Glomerular endothelial cell (primary cell): ENCODE measurements at regions not wholly inside any gene's neighbourhood (a gene's known extent, or its start where the extent isn't known, plus 50 kb on each side); places are given as distances from the start of the nearest gene placed in this dataset.
"Not testable (repeated sequence)": the region's sequence is repeated elsewhere in the genome, so short reads cannot be mapped to it uniquely, and the experiment has no call there.

Experiments used
- DNase-seq: peaks from one replicate; pipeline ENCODE4 v3.0.0-alpha.2; 2011; ENCODE audit warnings: low read depth, low spot score; ENCODE audit errors: extremely low read depth

DNA sequence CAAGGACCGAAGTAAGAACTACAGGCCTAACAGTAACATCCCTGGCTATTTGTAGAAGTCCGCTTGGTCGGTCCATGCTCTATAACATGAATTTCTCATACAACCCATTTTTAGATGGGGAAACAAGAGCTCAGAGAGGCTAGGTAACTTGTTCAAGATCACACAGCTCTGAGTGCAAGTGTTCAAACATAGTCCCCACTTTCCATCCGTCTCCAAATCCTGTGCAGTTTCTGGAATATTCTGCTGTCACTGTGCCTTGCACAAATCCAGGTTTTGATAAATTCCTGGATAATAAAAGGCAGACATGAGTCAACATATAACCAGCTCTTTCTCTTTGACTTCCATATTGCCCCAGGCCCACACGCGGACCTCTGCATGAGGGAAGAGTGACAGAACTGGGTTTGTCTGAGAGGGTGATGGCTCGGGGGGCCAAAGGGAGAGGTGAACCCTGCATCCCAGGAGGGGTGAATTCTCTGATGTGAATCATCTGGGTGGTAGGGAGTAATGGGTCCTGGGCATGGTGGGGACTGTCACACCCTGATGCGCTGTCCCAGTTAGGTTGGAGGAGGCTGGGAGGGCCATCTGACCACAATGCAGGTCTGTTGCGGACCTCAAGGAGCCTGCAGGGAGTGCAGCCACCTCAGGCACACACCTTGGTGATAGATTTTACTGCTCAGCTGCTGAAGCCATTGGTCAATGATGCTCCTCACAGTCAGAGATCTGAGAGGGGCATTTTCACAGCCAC, 162.2 kb downstream of the SMAD6 start:
- DNase-seq = no peak

DNA sequence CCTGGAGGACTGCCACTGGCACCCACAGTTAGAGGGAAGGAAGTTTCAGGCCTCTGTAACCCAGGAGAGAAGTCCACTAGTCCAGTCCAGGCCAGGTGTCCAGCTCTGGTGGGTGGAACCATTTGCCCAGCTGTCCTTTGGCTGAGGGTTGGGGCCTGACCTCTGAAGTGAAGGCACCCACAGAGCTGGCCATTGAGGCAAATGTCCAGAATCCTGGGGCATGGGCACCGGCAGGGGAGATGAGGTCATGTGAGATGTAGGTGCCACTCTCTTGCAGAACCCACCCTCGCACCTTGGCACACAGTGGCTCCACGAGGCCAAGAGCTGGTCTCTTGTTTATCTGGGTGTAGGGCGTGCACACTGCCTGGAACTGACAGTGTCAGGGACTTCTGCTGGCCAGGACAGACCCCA, 162.8 kb downstream of the SMAD6 start:
- no peak for DNase-seq

DNA sequence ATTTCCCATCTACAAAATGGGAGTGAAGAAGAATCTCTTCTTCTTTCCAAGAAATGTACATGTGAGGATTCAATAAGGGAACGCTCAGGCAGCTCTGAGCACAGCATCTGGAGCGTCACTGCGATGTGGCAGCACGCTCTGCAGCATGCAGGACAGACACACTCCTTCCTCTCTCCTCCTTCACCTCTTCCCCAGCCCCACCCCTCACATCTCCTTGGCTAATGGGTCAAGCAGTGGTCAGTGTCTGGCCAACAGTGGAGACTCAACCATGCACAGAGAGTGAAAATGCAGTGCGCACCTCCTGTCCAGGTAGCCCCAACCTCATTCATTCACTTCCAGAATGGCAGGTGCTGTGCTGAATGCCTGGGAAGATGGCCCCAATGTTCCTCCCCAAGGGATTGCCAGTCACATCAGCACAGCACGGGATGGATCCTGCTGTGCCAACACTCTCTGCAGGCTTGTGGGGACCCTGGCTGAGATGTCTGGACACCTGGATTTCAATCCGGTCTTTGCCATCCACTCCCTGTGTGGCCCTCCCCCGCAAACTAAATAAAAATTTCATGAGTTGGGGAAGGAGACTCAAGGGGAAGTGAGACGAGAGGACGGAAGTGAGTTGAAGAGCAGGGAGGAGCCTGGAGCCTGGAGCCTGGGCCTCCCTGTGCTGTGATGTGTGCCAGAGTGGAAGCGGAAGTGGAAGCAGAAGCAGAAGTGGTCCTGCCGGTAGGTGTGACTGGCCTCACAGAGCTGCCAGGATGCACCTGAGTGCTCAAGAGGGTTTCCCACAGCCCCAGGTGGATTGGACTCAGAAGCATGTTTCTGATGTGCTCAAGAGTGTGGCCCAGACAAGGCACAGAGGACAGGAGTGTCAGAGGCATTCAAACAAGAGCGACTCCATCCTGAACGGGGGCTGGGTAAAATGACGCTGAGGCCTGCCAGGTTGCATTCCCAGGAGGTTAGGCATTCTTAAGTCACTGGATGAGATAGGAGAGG, 163.9 kb downstream of the SMAD6 start:
- DNase-seq = no peak

DNA sequence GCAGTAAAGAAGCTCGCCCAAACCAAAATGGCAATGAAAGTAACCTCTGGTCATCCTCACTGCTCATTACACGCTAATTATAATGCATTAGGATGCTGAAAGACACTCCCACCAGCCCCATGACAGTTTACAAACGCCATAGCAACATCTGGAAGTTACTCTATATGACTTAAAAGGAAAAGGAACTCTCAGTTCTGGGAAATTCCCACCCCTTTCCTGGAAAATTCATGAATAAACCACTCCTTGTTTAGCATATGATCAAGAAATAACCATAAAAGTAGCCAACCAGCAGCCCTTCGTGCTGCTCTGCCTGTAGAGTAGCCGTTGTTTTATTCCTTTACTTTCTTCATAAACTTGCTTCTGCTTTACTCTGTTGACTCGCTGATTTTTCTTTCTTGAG, 164.6 kb downstream of the SMAD6 start:
- DNase-seq = no peak

DNA sequence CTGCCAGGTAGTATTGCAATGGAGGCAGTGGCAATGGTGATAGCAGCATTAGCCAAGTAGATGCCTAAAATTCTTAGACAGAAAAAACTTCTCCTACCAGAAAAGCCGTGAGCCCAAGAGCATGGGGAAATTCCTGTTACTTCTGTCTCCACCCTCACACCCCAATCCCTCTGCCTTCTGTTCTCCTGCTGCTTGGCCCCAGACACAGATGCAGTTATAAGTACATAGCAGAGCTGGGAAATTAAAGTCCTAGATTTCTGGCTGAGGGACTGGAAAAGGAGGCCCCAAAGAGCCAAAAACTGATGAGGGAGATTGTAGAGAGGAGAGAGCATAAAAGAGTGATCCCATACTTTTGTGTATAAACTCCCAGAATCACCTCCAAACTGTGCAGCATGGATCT, 166.9 kb downstream of the SMAD6 start:
- DNase-seq = no peak

- DNase-seq = no peak
Observed at GRCh38 chr15:66870880-66871388, 168.9 kb downstream of the SMAD6 start.

DNA sequence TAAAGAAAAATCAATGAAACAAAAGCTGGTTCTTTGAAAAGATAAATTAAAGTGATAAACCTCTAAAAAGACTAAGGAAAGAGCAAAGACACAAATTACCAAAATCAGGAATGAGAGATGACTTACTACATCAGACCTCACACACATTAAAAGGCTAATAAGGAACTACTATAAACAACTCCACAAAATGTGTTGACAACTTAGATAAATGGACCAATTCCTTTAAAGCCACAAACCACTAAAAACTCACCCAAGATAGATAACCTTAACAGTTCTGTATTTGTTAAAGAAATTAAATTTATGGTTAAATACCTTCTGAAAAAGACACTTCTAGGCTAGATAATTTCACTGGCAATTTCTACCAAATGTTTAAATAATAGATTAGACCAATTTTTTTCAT, 170.4 kb downstream of the SMAD6 start:
- no peak for DNase-seq

GRCh38 chr15:66873331-66873730, 171.3 kb downstream of the SMAD6 start:
- not testable (repeated sequence) for DNase-seq

GRCh38 chr15:66873856-66874255, 171.8 kb downstream of the SMAD6 start:
- no peak for DNase-seq

GRCh38 chr15:66875588-66876420, 173.8 kb downstream of the SMAD6 start:
- no peak for DNase-seq

DNA sequence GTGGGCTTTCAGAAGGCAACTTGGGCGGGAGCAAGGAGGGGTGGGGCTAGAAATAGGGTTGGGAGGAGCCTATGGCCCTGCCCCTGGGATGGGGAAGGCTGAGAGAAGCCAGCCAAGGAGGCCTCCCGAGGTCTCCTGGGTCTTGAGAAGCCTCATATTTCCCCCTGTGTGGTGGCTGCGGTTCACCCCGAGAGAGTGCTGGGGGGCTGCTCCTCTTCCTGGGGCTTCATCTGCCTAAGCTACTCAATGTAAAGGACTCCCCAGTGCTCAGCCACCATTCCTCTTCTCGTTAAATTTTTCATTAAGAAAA, 174.3 kb downstream of the SMAD6 start:
- DNase-seq = no peak

DNA sequence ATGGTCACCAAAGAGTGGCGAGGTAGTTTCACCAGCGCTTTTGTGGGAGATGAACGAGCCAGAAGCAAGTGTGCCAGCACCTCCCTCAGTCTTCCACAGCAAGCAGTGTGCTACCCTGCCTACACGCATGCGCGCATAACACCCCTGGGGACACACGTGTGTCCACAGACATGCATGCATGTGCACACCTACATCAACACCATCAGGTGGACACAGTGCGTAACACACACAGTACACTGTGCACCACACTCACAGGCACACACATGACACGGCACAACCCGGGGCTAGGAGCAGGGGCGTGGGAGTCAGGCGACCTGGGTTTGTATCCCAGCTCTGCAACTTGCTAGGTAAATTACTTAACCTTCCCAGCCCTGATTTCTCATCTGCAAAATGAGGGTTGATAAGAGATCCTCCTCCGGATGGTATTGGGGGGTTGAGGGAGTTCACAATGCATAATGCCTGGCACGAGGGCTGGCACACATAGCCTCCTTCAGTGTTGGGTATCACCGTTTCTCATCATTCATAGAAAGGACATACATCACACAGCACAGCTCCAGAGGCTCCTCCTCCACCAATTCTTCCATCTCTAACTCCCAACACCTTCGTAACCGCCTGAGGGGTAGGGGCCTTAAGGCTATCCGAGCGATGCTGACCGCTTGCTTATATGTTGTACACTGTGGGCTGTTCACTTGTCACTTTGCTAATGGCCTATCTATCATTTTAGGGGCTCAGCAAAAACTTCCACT, 174.9 kb downstream of the SMAD6 start:
- no peak for DNase-seq

GRCh38 chr15:66877477-66878271, 175.6 kb downstream of the SMAD6 start:
- DNase-seq = no peak

- no peak for DNase-seq
Observed at GRCh38 chr15:66878761-66879160, 176.7 kb downstream of the SMAD6 start.

GRCh38 chr15:66879531-66880368, 177.7 kb downstream of the SMAD6 start:
- no peak for DNase-seq

DNA sequence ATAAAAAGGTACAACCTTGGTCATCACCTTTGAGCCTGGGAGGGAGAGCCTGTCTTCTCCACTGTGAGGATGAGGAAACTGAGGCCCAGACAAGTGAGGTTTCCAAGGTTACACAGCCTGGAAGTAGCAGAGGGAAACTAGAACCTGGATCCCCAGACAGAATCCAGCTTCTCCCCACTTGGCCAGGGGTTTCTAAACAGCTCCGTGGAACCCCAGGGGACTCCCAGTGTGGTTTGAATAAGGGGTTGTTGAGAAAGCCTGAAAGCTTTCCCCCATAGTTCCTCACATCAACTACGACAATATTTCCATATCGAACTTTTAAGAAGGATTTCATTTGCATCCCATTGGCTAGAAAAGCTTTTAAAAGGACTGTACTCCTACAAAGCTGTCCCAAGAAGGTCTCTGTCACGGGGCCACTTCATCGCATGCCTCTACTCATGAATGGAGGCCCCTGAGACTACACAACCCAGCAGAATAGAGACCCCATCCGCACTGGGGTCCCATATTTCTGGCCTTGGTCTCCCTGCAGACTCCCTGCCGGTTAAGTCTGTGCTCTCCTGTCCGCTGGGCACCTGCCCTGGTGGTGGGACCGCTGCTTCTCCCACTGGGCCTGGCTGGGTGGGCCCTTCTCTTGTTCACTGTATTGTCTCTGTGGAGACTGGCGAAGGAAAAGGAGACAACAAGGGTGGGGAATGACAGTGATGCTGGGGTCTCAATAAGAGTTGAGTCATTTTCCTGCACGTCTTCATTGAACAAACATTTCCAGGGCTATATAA, 178.5 kb downstream of the SMAD6 start:
- DNase-seq = no peak

DNA sequence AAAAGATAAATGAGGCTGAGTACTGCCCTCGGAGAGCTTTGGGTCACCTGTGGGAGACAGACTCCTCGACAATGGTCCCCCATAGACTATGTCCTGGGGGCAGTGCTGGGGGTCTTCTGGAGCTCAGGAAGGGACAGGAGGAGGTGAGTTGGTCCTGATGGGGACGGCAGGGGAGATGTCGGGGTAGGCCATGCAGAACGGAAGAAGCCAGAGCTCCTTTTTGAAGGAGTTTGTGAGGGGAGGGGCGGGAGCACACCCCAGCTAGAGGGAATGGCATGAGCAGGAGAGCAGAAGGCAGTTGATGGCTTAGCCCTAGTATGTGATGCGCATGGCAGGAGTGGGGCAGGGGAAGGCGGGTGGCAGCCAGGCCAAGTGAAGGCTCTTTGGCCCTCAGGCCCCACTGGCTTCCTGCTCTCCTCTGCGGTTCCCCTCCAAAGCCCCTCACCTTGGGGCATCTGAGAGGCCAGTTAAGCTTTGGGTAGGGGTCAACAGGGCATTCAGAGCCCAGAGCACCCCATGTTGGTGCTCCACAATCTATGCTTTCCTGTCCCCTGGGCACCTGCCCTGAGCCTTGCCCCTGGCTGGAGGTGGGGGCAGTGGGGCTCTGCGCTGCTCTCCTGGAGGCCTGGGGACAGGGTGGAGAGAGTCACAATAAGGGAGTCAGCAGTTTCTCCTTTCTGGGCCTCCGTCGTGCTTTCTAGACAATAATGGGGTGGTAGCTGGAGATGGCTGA, 179.3 kb downstream of the SMAD6 start:
- no peak for DNase-seq
